Fibroblast of skin of right biceps (primary cell): ENCODE measurements at regions not wholly inside any gene's neighbourhood (a gene's known extent, or its start where the extent isn't known, plus 50 kb on each side); places are given as distances from the start of the nearest gene placed in this dataset.

Experiments used
- DNase-seq: peaks from one replicate; pipeline ENCODE4 v3.0.0-alpha.2; 2013

- no peak for DNase-seq
Measured at GRCh38 chr19:30314056-30314804, 58.0 kb upstream of the ZNF536 start.

GRCh38 chr19:30314805-30315155, 57.4 kb upstream of the ZNF536 start:
- no peak for DNase-seq

GRCh38 chr19:30315159-30315558, 57.0 kb upstream of the ZNF536 start:
- no peak for DNase-seq

- DNase-seq: no peak
Measured at GRCh38 chr19:30316000-30316491, 56.1 kb upstream of the ZNF536 start.

- no peak for DNase-seq
Measured at GRCh38 chr19:30316560-30317106, 55.6 kb upstream of the ZNF536 start.

- no peak for DNase-seq
Measured at GRCh38 chr19:30317403-30317802, 54.8 kb upstream of the ZNF536 start.

- DNase-seq: no peak
Measured at GRCh38 chr19:30318261-30318660, 53.9 kb upstream of the ZNF536 start.

- DNase-seq: no peak
Measured at GRCh38 chr19:30318936-30319335, 53.2 kb upstream of the ZNF536 start.

- no peak for DNase-seq
Measured at GRCh38 chr19:30319411-30319810, 52.8 kb upstream of the ZNF536 start.

GRCh38 chr19:30319876-30320275, 52.3 kb upstream of the ZNF536 start:
- DNase-seq: no peak

GRCh38 chr19:30320466-30320865, 51.7 kb upstream of the ZNF536 start:
- DNase-seq: no peak

GRCh38 chr19:30320916-30321315, 51.3 kb upstream of the ZNF536 start:
- DNase-seq: no peak
